Brain microvascular endothelial cell (primary cell): ENCODE measurements at regions not wholly inside any gene's neighbourhood (a gene's known extent, or its start where the extent isn't known, plus 50 kb on each side); places are given as distances from the start of the nearest gene placed in this dataset.
"Not testable (repeated sequence)": the region's sequence is repeated elsewhere in the genome, so short reads cannot be mapped to it uniquely, and the experiment has no call there.

Source experiments
- DNase-seq: peaks from one replicate; pipeline ENCODE4 v3.0.0-alpha.2; 2020
- H3K27ac ChIP-seq: fragments of 250-450 bp; sonication (Bioruptor Pico); 2 replicates; pipeline ENCODE4 v1.5.1; 2020; ENCODE audit warnings: mild to moderate bottlenecking, moderate library complexity
- H3K27me3 ChIP-seq: fragments of 250-450 bp; sonication (Bioruptor Pico); replicated peaks from 2 replicates; pipeline ENCODE4 v1.5.1; 2020; ENCODE audit warnings: mild to moderate bottlenecking
- H3K36me3 ChIP-seq: fragments of 250-450 bp; sonication (Bioruptor Pico); replicated peaks from 2 replicates; pipeline ENCODE4 v1.5.1; 2020; ENCODE audit warnings: mild to moderate bottlenecking
- H3K4me3 ChIP-seq: 2 replicates; pipeline ENCODE4 v1.5.1; 2011; ENCODE audit warnings: low read depth, mild to moderate bottlenecking, control low read depth, low read length, moderate library complexity
- CTCF ChIP-seq: IDR thresholded peaks from 2 replicates; pipeline ENCODE4 v1.5.1; 2011; ENCODE audit warnings: low read depth, mild to moderate bottlenecking, moderate library complexity, low read length, control low read depth, inconsistent platforms; ENCODE audit errors: missing control alignments
- in situ Hi-C: cut with HindIII; loops from 2 replicates; pipeline ENCODE4 v1.10.0; 2017; ENCODE audit warnings: low sequenced_read_pairs, low pct_ligation_motif_present

- H3K36me3 ChIP-seq, result no peaks in the 10 kb centered on the region
- in situ Hi-C loops, result no loop called here
- no peak overlapping the region for H3K27ac ChIP-seq
- no peak for DNase-seq
- TF ChIP-seq CTCF, result no peak
- no peak overlapping the region for H3K4me3 ChIP-seq
- H3K27me3 ChIP-seq, result no peaks in the 10 kb centered on the region
Measured at GRCh38 chr3:160098926-160099626, 110.4 kb downstream of the IL12A start.

GRCh38 chr3:160099834-160100233 is 111.2 kb downstream of the IL12A start:
- no peak overlapping the region for H3K27ac ChIP-seq
- H3K27me3 ChIP-seq, result no peaks in the 10 kb centered on the region
- in situ Hi-C loops, result no loop called here
- DNase-seq, result no peak
- no peak for TF ChIP-seq CTCF
- no peaks in the 10 kb centered on the region for H3K36me3 ChIP-seq
- no peak overlapping the region for H3K4me3 ChIP-seq

GRCh38 chr3:160100610-160101009 is 112.0 kb downstream of the IL12A start:
- no peak for DNase-seq
- Histone ChIP-seq H3K36me3 (no peaks in the 10 kb centered on the region), H3K27me3 (no peaks in the 10 kb centered on the region), H3K4me3 (no peak overlapping the region), H3K27ac (no peak overlapping the region)
- in situ Hi-C loops, result no loop called here
- TF ChIP-seq CTCF, result no peak

- H3K27ac ChIP-seq, H3K4me3 ChIP-seq, H3K36me3 ChIP-seq, H3K27me3 ChIP-seq, in situ Hi-C loops, DNase-seq: not testable (repeated sequence)
Measured at GRCh38 chr3:160102001-160102400, 113.4 kb downstream of the IL12A start.

- H3K27me3 ChIP-seq, result no peaks in the 10 kb centered on the region
- TF ChIP-seq CTCF, result no peak
- in situ Hi-C loops, result no loop called here
Measured at GRCh38 chr3:160103397-160103796, 114.8 kb downstream of the IL12A start.

GRCh38 chr3:160105907-160106584 is 117.4 kb downstream of the IL12A start:
- H3K36me3 ChIP-seq, result no peaks in the 10 kb centered on the region
- H3K27me3 ChIP-seq, result no peaks in the 10 kb centered on the region
- H3K4me3 ChIP-seq, result no peak overlapping the region
- in situ Hi-C loops, result no loop called here
- DNase-seq, result no peak
- no peak for TF ChIP-seq CTCF
- no peak overlapping the region for H3K27ac ChIP-seq

More at GRCh38 chr3:160103397-160103796, 114.8 kb downstream of the IL12A start:
- no peak for DNase-seq
- H3K27ac ChIP-seq, result no peak overlapping the region
- H3K4me3 ChIP-seq, result no peak overlapping the region
- no peaks in the 10 kb centered on the region for H3K36me3 ChIP-seq
